NCI-H1105 (cell line): ENCODE measurements at regions not wholly inside any gene's neighbourhood (a gene's known extent, or its start where the extent isn't known, plus 50 kb on each side); places are given as distances from the start of the nearest gene placed in this dataset.

Experiments
- DNase-seq: peaks from one replicate; lab custom pipeline; 2025; lab: John Stamatoyannopoulos, UW

DNA sequence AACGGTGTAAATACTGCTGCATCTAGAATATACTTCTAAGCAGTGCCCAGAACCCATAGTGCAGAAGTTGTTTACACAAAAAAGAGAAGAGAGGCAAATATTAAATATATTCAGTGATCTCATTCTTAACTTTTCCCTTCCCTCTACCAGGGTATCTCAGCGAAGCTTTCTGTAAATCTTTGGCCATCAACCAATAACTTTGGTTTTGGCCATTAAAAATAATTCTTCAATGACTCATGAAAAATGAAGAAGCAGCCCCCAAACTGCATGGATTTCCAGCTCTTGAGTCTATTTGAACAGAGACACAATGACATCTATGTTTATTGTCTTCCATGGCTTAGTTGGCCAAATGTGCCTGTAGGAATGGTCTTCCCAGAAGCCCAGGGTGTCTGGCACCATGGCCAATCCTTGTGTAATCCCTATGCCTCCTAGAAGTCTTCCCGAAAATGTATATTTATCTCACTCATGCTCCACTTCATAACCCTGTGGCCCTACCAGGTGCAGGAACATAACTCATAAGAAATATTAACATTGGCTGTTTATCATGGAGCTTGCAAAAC lies 646.6 kb downstream of the TOX3 start:
- no peak for DNase-seq

DNA sequence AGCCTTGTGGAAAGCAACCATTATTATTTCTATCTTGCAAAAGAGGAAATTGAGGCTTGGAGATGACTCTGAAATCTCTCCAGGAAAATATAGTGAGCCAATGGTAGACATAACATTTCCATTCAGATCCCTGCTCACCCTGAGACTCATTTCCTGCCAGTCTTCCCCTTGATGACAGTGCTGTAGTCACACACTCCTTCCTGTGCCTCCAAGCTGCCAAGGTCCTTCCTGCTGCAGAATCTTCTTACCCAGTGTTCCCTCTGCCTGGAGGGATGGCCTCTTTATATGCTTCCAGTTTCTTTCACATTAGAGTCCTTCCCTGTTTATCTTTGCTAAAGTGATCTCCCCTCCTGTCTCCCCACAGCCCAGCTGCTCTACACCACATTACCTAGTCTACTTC lies 648.1 kb downstream of the TOX3 start:
- no peak for DNase-seq

DNA sequence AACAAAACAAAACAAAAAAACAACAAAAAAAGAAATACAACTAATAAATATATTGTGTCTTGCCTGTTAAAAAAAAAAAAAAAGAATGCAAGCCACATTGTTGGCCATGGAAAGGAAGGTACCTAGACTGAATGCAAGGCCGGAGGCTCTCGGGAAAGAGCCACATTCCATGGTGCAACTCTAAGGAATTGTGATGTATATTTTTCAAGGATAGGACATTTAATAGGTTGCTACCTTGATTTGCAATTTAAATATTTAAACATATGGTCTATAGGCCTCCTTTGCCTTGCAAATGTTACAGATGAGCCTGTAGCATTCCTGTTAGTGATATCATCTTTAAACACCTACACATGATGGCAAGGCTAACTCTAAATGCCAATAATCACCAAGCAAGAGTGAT lies 650.9 kb downstream of the TOX3 start:
- no peak for DNase-seq

DNA sequence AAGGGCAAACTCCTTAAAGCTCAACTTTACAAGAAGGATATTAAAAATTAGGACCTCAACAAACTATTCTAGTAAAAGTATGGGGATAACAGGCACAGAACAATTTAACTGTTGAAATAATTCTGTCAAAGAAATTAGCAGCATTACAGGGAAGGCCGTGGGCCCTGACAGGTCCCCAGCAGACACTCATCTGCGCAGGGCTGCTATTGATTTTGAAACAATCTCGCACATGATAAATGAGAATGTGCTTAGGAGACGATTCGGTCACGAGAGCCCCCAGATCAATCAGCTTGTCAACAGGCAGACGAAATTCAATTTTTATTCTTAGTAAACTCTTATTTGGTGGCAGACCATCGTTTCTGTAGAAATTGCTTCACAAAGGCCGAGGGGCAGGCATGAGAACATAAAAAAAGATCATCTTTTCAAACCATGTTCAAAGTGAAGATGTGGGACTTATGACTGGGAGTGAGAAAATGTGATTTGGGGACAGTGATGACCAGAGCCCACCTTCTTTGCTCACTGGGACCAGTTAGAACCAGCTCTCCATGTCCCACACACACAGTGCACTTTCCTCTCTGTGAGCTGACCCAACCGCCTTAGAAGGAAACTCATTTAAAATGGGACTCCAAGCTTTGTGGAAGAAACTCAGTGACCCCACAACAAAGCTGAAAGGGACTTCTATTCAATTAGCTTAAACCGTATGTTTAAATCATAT lies 654.5 kb downstream of the TOX3 start:
- no peak for DNase-seq

DNA sequence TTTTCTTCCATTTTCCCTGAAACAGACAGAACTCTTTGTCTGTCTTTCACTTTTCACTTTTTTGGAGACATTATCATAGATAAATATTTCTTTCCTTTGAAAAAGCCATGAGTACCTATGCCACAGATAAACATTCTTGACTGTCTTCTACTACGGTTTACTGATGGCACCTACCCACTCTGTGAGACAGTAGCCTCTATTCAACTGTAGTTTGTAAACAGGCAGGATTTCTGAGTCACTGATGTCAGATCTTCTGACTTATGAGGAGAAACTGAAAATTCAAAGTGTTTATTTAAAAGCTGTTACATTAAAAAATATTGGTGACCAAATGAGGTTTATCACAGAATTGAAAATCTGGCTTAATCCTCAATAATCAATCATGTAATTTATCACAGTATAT lies 658.4 kb downstream of the TOX3 start:
- DNase-seq = no peak

DNA sequence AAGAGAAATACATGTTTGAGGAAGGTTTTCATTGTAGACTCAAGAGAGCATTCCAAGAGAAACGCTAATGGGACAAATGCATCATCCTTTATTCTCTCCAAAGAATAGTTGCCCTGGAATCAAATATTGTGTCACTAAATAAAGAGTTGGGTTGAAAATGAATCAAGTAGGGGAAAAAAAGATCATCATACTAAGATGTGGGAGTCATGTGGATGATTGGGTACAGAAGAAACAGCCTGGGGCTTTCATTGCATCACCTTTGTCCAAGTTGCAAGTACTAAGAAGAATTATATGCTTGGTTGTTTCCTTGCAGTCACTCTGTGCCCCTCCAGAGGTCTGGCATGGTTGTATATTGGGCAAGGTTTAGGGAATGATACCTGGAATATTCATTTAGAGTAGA lies 658.9 kb downstream of the TOX3 start:
- DNase-seq = no peak

DNA sequence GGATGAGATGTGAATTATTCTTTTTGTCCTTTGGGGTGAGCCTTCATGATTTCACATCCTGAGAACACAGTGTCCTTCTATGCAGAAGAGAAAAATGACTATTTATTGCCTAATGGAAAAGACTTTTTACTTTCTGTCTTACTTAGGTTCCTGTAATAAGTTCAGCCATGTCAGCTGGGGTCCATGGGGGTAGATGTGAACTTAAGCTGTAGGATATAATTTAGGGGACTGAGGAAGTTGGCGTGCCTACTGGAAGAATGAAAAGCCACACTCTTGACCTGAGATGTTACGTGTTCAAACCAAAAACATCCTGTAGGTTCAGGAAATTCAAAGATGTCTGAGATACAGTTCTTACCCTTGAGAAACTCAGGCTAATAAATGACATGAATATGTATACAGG lies 660.5 kb downstream of the TOX3 start:
- no peak for DNase-seq

DNA sequence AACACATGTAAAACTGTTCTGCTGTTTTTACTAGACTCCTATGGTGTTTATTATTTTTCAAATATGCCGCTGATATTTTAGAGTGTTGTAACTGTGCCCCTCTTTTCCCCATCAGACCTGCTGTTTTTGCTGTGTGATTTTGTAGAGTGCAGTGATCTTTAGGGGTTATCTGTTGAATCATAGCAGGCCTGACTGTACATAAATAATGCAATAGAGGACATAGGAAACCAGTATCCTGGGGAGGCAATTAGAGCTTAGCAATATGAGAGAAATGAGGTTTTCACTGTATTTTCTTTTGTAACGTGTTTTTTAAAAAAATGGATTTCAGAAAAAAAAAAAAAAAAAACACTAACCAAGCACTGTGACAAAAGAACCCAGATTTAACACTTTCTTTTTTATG lies 662.2 kb downstream of the TOX3 start:
- no peak for DNase-seq

DNA sequence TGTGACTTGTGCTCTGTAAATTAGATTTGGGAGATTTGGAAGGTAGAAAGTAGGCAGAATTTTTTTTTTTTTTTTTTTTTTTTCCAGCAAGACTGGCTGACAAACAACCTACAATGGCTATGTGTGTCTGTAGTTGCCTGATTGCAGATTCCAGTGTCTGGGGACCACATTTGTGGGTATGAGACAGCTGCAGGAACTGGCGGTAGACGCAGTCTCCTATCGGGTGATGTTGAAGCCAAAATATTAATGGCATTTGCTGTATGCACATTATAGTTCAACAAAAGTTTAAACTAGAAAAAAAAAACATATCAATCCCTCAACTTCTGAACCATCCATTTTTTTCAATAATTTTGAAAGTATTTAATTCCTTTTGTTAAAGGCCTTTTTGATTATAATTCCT lies 665.2 kb downstream of the TOX3 start:
- no peak for DNase-seq

DNA sequence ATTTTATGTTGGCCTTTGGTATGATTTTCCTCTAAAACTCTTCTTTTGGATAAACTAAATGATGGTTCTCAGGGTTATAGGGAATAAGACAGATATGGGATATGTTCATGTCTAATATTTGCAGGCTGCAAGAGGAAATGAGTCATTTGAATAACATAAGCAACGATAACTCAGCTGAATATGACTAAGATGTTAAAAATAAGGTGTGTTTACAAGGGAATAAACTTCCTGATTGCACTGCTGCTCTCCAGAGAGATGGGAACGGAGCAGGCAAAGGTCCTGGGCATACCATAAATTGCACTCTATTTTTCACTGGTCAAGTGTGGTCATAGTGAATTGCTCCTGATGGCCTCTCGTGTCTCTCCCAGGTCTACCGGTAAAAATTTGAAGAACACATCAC lies 666.2 kb downstream of the TOX3 start:
- no peak for DNase-seq

DNA sequence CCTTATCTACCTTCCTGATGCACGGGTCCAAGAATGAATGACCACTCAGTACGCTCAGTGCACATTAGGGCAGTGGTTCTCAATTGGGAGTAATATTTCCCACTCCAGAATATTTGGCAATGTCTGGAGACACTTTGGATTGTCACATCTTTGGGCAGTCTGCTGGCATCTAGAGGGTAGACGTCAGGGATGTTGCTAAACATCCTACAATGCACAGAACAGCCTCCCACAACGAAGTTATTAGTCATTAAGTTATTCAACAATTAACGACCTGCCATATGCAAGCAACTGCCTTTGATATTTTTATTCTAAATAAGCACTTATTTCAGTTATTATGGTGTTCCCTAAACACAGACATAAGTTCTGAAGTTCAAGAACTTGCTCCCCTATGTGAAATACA lies 669.3 kb downstream of the TOX3 start:
- no peak for DNase-seq

DNA sequence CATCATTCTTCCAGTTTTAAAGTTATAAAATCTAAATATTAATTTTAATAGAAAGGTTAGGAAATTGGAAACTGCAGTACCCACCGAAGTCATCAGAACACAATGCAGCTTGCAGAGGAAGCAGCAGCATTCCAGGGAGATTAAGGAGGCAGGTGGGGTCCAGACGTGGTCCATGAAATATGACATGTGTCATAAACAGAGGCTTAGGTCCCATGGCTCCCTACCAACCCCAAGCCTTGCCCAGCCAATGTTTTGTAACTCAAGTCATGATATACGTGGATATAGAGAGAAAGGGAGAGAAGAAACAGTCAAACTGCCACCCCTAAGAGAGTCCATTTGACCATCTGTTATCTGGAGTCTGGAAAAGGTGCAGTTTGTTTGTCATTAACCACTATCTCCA lies 670.0 kb downstream of the TOX3 start:
- no peak for DNase-seq

DNA sequence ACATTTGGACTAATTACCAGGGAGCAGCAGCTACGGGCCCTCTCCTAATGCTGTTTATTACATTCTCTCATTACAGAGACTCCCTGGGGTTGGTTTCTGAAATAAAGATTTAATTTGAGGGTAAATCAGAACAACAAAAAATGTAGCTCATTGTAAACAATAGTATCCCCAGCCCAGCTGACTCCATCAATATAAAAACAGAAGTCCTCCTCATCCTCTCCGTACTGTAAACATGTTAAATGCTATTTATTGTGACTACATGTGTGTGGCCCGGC lies 670.4 kb downstream of the TOX3 start:
- no peak for DNase-seq

DNA sequence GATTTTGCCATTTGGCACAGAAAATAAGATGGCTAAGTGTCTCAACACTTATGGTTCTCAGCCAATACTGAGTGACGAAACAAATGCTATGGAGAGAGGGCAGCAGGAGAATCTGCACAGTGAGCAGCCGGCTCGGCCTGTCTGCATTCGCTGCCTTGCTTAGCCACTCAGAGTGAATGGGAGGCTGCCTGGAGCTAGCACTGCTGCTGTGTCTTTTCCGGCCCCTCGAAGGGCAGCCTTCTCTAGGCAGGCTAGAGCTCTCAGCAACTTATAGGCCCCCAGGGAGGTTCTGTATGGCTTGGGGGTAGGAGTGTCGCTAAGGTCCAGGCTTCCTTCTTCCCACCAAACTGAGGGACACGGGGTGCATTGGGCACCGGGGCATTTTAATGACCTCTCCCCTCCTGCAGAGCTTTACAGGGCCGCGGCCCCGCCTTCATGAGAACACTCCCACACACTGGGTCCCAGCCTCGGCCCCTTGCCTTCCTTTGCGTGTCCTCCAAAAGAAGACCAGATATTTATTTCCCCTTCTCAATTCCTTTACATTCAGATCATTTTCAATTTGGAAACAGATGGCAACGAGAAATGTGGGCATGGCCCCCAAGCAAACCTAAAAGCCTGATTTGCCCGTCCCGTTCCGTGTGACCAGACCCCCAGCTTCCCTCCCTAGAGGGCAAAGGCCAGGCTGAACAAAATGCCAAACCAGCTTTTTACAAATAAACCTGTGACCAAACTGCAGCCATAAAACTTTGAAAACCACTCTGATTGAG lies 670.9 kb downstream of the TOX3 start:
- no peak for DNase-seq

DNA sequence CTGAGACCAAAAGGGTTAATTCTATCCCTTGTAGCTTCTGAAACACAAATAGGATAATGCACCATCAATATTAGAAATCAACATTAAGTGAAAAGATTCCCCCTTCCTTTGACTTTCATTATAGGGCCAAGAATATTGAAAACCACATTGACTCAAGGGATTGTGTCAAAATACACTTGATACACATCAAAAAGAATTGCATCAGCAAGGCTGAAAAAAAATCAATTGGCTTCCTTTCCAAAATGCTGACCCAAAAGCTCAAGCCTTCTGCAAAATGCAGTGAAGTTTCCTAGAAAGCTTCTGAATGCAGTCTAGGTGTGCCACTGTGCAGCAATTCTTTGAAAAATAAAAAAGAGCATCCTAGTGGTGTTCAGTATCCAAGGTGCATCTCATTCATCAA lies 674.4 kb downstream of the TOX3 start:
- DNase-seq = no peak

DNA sequence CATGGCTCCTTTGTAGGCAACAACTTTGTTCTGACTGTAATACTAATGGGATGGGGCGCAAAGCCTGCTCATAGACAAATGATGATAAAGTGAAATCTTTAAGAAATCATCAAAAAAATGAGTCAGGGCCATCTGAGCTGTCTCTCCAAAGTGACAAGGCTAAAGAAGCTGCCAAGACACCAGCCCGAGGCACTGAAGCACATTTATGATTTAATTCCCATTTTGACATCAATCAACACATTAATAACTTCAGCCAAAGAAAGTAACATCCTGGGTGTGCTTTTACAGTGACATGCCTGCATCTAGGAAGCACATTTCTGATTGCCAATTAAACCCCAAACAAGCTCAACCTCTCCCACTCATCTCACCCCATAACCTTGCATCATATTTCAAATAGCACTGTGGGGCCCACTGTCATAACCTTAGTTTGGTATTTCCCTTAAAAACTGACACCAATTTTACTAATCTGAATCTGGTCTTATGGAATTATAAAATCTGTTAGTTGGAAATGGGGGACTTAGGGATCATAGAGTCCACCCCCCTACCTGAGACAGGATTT lies 676.6 kb downstream of the TOX3 start:
- no peak for DNase-seq

DNA sequence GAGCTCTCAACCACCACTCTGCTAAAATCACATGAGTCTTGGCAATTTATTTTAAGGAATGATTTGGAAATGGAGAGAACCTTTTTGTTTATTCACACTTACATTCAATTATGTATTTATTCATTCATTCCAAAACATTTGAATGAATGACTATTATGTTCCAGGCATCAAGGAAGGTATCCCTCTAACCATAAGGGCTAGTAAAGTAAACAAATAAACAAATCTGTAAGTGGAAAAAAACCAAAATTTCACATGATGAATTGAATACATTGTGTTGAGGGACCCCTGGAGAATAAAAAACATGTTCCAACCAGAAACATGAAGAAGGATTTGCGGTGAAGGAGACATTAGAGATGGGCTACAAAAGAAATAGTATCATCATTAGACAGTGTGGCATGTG lies 677.8 kb downstream of the TOX3 start:
- no peak for DNase-seq

DNA sequence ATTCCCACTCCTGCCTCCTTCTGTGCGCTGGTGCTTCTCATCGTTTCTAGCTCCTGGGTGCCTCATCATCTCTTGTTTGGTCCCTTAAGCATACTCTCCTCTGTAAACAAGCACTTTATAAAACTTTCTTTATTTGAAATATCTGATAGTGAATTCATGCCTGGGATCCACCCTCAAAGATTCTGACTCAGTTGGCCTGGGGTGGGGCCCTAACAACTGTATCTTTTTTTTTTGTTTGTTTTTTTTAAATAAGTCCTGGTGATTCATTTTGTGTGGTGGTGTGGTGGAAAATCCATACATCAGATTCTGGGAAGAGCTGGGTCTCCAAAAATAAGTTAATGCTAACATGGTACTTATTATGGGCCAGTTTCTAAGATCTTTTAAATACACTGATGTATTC lies 678.3 kb downstream of the TOX3 start:
- no peak for DNase-seq

DNA sequence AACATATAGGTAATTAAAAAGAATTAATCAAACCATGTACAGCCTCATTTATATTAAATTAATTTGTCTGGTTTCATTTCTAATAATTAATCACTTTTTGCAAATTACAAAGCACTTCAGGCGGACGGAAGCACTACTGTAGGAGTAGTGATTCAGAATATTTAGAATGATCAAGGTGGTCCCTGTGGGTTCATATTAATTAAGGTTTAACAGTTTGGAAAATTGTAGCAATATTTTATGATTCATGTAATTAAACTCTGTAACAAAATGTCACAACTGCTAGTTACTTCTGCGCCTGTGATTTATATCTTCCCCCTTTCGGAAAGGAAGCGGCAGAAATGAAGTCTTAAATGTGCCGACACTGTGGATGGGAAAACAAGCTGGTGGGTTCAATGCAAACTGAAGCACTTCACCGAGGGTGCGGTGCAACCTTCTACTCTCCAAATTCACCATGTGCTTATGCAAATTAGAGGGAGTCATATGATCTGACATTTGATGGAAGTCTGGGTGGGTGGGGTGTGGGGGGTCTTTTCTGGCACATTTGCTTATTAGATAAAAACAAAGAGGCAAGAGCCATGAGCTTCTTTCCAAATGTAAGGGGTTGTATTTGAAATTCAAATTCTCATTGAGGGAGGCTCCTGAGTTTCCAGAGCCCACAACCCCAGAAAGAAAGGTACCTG lies 679.4 kb downstream of the TOX3 start:
- no peak for DNase-seq

DNA sequence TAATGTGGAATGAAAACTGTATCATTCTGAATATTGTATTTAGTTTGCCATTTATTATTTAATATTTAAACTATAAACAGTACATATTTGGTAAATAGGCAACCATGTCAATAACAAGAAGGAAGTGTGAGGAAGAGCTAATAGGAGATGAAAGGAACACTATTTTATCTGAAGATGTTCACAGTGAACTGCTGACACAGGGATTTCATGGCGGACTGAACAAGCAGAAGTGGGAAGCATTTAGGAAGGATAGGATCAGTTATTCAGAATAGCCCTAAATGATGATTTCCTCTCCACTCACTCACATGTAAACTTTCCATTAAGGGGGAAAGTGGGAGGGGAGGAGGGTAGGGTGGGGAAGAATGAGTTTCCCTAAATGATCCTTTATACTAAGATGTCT lies 682.4 kb downstream of the TOX3 start:
- DNase-seq = no peak

DNA sequence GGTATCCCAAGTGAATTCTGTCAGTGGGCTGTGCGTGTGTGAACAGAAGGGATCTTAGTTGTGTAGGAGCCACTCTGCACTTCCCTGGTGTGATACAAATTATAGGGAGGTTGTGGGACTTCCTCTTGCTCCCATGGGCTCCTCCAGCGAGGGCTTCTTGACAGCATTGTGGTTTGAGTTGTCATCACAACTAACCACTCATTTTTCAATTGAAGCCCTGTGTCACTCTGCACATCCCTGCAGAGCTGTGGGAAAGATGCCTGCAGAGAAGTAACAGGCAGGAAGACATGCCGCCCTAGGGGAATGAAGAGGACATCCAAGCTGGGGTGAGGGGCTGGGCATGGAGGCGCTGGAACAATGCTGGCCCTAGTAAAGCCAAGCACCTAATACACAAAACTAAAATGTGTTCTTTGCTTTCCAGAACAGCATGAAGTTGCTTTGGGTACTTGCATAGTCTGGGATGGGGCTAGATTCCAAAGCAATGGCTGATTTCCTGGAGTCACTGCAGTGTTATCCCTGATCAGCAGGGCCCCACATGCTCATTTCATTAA lies 692.5 kb downstream of the TOX3 start:
- no peak for DNase-seq

DNA sequence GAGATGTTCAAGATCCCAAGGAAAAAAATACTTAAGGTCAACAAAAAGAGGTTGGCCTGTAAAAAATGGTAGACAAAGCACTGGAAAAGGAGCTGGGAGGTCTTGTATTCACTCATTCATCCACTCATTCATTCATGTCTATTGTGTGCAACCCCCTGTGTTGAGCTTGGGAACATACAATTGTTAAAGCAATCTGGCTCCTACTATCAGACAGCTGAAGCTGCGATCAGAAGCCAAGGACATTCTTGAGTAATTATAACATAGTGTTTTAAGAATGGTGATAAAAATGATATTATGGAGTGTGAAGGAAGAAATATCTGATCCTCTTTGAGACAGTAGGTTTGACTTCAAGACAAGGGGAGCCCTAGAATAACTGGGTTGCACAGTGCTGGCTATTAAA lies 693.4 kb downstream of the TOX3 start:
- no peak for DNase-seq

DNA sequence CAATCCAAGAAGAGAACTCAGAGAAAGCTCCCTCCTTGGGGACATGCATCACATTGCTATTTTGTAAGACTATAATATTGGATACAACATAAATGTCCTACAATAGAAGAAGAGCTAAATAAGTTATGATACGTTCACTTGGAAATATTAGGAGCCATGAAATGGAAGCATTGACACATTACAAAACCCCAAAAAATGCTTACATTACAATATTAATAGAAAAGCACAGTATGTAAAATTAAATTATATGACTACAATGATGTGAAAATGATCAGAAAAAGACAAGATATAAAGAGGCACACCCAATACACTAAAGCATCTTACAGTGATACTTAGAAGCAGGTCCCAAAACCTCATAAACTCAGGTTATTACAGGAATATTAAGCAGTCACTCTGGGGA lies 694.1 kb downstream of the TOX3 start:
- DNase-seq = no peak
